GM23338 (cell line): ENCODE measurements at regions not wholly inside any gene's neighbourhood (a gene's known extent, or its start where the extent isn't known, plus 50 kb on each side); places are given as distances from the start of the nearest gene placed in this dataset.

Experiments
- ATAC-seq: fragments of 200-7000 bp; cut with Tn5 transposase; 3 replicates; pipeline ENCODE4 v1.9.1; 2020
- DNase-seq: peaks from one replicate; pipeline ENCODE4 v3.0.0-alpha.2; 2015; ENCODE audit warnings: low spot score
- H2AFZ ChIP-seq: fragments of 200-600 bp; sonication (generic); 2 replicates; pipeline ENCODE4 v1.8.0; 2016; ENCODE audit warnings: antibody characterized with exemption, mild to moderate bottlenecking, moderate library complexity
- H3F3A ChIP-seq: fragments of 200-600 bp; sonication (generic); replicated peaks from 2 replicates; pipeline ENCODE4 v1.8.0; 2017; ENCODE audit warnings: antibody characterized with exemption, mixed run types, low read depth
- H3K27ac ChIP-seq: fragments of 200-600 bp; sonication (generic); 2 replicates; pipeline ENCODE4 v1.6.1; 2016; ENCODE audit warnings: low read depth
- H3K27me3 ChIP-seq: fragments of 200-600 bp; sonication (generic); 2 replicates; pipeline ENCODE4 v1.8.0; 2016; ENCODE audit warnings: mild to moderate bottlenecking, mixed run types, moderate library complexity; ENCODE audit not compliant: insufficient read depth
- H3K36me3 ChIP-seq: fragments of 200-600 bp; sonication (generic); 2 replicates; pipeline ENCODE4 v1.8.0; 2016; ENCODE audit warnings: mild to moderate bottlenecking; ENCODE audit not compliant: insufficient read depth
- H3K4me1 ChIP-seq: fragments of 200-600 bp; sonication (generic); 2 replicates; pipeline ENCODE4 v1.8.0; 2016; ENCODE audit warnings: mild to moderate bottlenecking, moderate library complexity; ENCODE audit not compliant: insufficient read depth
- H3K4me2 ChIP-seq: fragments of 200-600 bp; sonication (generic); 2 replicates; pipeline ENCODE4 v1.7.1; 2017; ENCODE audit warnings: mixed run types
- H3K4me3 ChIP-seq: fragments of 200-600 bp; sonication (generic); 2 replicates; pipeline ENCODE4 v1.6.1; 2016; ENCODE audit warnings: mixed run types
- H3K79me2 ChIP-seq: fragments of 200-600 bp; sonication (generic); replicated peaks from 2 replicates; pipeline ENCODE4 v1.8.0; 2017; ENCODE audit warnings: mild to moderate bottlenecking; ENCODE audit not compliant: insufficient read depth
- H3K9me2 ChIP-seq: fragments of 200-600 bp; sonication (generic); 2 replicates; pipeline ENCODE4 v1.8.0; 2017; ENCODE audit not compliant: insufficient read depth
- H4K20me1 ChIP-seq: fragments of 200-600 bp; sonication (generic); replicated peaks from 2 replicates; pipeline ENCODE4 v1.8.0; 2017; ENCODE audit warnings: mild to moderate bottlenecking; ENCODE audit not compliant: insufficient read depth
- H3K27ac Mint-ChIP-seq: 2 replicates; pipeline ENCODE4 v1.8.0; 2020; ENCODE audit warnings: inconsistent platforms, mild to moderate bottlenecking, moderate library complexity, mixed read lengths
- H3K27me3 Mint-ChIP-seq: 3 replicates; pipeline ENCODE4 v1.8.0; 2022; ENCODE audit warnings: low read depth, mild to moderate bottlenecking, moderate library complexity, mixed read lengths, inconsistent platforms; ENCODE audit not compliant: insufficient read depth, poor library complexity
- H3K36me3 Mint-ChIP-seq: 3 replicates; pipeline ENCODE4 v1.8.0; 2021; ENCODE audit warnings: low read depth, mild to moderate bottlenecking, inconsistent platforms, moderate library complexity, mixed read lengths
- H3K4me1 Mint-ChIP-seq: 3 replicates; pipeline ENCODE4 v1.8.0; 2020; ENCODE audit warnings: mild to moderate bottlenecking, inconsistent platforms, mixed read lengths
- H3K4me3 Mint-ChIP-seq: 3 replicates; pipeline ENCODE4 v1.8.0; 2021; ENCODE audit warnings: moderate library complexity, mild to moderate bottlenecking, inconsistent platforms, mixed read lengths
- H3K9me3 Mint-ChIP-seq: 3 replicates; pipeline ENCODE4 v1.8.0; 2020; ENCODE audit warnings: moderate library complexity, mild to moderate bottlenecking, inconsistent platforms, mixed read lengths
- CREB1 ChIP-seq: fragments of 250-450 bp; sonication (Bioruptor Pico); IDR thresholded peaks from 2 replicates; pipeline ENCODE4 v1.5.0; 2020; ENCODE audit warnings: low read depth, mild to moderate bottlenecking, moderate library complexity
- EZH2 ChIP-seq: fragments of 200-600 bp; sonication (generic); IDR thresholded peaks from one replicate; pipeline ENCODE4 v1.8.0; 2017; ENCODE audit warnings: antibody characterized with exemption, mild to moderate bottlenecking, low read depth; ENCODE audit not compliant: unreplicated experiment
- EZH2phosphoT487 ChIP-seq: fragments of 200-600 bp; sonication (generic); IDR thresholded peaks from one replicate; pipeline ENCODE4 v1.8.1; 2018; ENCODE audit warnings: antibody characterized with exemption; ENCODE audit not compliant: unreplicated experiment
- JUNB ChIP-seq: IDR thresholded peaks from one replicate; pipeline ENCODE4 v1.6.1; 2016; ENCODE audit warnings: antibody characterized with exemption; ENCODE audit not compliant: unreplicated experiment
- NANOG ChIP-seq: IDR thresholded peaks from 2 replicates; pipeline ENCODE4 v1.6.1; 2016; ENCODE audit warnings: antibody characterized with exemption, borderline replicate concordance
- POLR2AphosphoS5 ChIP-seq: IDR thresholded peaks from 2 replicates; pipeline ENCODE4 v1.6.1; 2016; ENCODE audit warnings: antibody characterized with exemption, low read depth
- STAT1 ChIP-seq: IDR thresholded peaks from one replicate; pipeline ENCODE4 v1.6.1; 2016; ENCODE audit warnings: antibody characterized with exemption; ENCODE audit not compliant: unreplicated experiment
- ZNF114 ChIP-seq: fragments of 250-450 bp; sonication (Bioruptor Pico); IDR thresholded peaks from 2 replicates; pipeline ENCODE4 v1.5.0; 2020; ENCODE audit warnings: mild to moderate bottlenecking, moderate library complexity
- ZNF331 ChIP-seq: fragments of 250-450 bp; sonication (Bioruptor Pico); IDR thresholded peaks from 2 replicates; pipeline ENCODE4 v1.5.0; 2020; ENCODE audit warnings: low read depth, mild to moderate bottlenecking, moderate library complexity
- TF ChIP-seq, protein P1 (sequence below): IDR thresholded peaks from one replicate; pipeline ENCODE4 v1.6.1; 2018; ENCODE audit warnings: antibody characterized with exemption; ENCODE audit not compliant: unreplicated experiment
- TF ChIP-seq, protein P2 (sequence below): IDR thresholded peaks from 2 replicates; pipeline ENCODE4 v1.6.1; 2016; ENCODE audit warnings: antibody characterized with exemption
- TF ChIP-seq, protein P3 (sequence below), 2 experiments: fragments of 200-600 bp in 1 of 2; sonication (generic) in 1 of 2; conservative IDR thresholded peaks; 2 replicates each; pipeline versions ENCODE4 v1.5.1 to v1.6.1; 2016 to 2017; ENCODE audit warnings: antibody characterized with exemption in 2 of 2, low read depth in 2 of 2, mild to moderate bottlenecking in 2 of 2, moderate library complexity in 1 of 2
- TF ChIP-seq, protein P4 (sequence below): fragments of 250-450 bp; sonication (Bioruptor Pico); IDR thresholded peaks from 2 replicates; pipeline ENCODE4 v1.5.0; 2020; ENCODE audit warnings: mild to moderate bottlenecking, moderate library complexity

DNA sequence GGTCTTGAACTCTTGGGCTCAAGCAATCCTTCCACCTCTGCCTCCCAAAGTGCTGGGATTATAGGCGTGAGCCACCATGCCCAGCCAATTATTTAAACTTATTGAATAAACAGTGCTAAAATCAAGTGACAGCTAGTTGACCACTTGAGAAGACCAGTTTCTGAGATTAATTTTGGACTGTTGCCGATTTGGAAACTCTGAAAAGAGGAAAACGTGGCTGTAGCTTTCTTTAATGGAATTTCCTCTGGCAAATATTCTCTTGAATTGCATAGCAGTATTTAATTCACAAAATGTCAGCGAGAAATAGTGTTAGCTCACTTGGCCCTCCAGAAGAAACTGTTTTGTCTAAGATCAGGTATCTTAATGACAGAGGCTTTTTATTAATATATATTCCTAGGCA is 754.5 kb downstream of the HDGFL1 start:
- Histone ChIP-seq H2AFZ (no peak overlapping the region), H4K20me1 (no peaks in the 10 kb centered on the region), H3F3A (no peaks in the 10 kb centered on the region), H3K36me3 (no peaks in the 10 kb centered on the region), H3K79me2 (no peaks in the 10 kb centered on the region), H3K4me1 (no peaks in the 10 kb centered on the region), H3K4me3 (no peak overlapping the region), H3K27ac (no peak overlapping the region), H3K9me2 (peaks cover 2% of the 10 kb centered on the region; the same call in 1 of the 2 replicates), H3K4me2 (no peak overlapping the region), H3K27me3 (no peaks in the 10 kb centered on the region)
- Mint-ChIP-seq H3K4me3 (no peak overlapping the region), H3K27me3 (no peaks in the 10 kb centered on the region), H3K9me3 (no peaks in the 10 kb centered on the region; the same call in 1 of the 3 replicates), H3K4me1 (no peaks in the 10 kb centered on the region), H3K27ac (no peak overlapping the region), H3K36me3 (no peaks in the 10 kb centered on the region)
- DNase-seq (no peak), ATAC-seq (no peak)
- TF ChIP-seq ZNF114 (CRISPR knock-in tag) (no peak), ZNF331 (CRISPR knock-in tag) (no peak), POLR2AphosphoS5 (no peak), NANOG (no peak), EZH2 (no peak), CREB1 (CRISPR knock-in tag) (no peak), JUNB (no peak), EZH2phosphoT487 (no peak), STAT1 (no peak)
- TF ChIP-seq, protein P1, sequence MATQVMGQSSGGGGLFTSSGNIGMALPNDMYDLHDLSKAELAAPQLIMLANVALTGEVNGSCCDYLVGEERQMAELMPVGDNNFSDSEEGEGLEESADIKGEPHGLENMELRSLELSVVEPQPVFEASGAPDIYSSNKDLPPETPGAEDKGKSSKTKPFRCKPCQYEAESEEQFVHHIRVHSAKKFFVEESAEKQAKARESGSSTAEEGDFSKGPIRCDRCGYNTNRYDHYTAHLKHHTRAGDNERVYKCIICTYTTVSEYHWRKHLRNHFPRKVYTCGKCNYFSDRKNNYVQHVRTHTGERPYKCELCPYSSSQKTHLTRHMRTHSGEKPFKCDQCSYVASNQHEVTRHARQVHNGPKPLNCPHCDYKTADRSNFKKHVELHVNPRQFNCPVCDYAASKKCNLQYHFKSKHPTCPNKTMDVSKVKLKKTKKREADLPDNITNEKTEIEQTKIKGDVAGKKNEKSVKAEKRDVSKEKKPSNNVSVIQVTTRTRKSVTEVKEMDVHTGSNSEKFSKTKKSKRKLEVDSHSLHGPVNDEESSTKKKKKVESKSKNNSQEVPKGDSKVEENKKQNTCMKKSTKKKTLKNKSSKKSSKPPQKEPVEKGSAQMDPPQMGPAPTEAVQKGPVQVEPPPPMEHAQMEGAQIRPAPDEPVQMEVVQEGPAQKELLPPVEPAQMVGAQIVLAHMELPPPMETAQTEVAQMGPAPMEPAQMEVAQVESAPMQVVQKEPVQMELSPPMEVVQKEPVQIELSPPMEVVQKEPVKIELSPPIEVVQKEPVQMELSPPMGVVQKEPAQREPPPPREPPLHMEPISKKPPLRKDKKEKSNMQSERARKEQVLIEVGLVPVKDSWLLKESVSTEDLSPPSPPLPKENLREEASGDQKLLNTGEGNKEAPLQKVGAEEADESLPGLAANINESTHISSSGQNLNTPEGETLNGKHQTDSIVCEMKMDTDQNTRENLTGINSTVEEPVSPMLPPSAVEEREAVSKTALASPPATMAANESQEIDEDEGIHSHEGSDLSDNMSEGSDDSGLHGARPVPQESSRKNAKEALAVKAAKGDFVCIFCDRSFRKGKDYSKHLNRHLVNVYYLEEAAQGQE, result no peak
- TF ChIP-seq, protein P2, sequence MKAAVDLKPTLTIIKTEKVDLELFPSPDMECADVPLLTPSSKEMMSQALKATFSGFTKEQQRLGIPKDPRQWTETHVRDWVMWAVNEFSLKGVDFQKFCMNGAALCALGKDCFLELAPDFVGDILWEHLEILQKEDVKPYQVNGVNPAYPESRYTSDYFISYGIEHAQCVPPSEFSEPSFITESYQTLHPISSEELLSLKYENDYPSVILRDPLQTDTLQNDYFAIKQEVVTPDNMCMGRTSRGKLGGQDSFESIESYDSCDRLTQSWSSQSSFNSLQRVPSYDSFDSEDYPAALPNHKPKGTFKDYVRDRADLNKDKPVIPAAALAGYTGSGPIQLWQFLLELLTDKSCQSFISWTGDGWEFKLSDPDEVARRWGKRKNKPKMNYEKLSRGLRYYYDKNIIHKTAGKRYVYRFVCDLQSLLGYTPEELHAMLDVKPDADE, result no peak
- TF ChIP-seq, protein P3, sequence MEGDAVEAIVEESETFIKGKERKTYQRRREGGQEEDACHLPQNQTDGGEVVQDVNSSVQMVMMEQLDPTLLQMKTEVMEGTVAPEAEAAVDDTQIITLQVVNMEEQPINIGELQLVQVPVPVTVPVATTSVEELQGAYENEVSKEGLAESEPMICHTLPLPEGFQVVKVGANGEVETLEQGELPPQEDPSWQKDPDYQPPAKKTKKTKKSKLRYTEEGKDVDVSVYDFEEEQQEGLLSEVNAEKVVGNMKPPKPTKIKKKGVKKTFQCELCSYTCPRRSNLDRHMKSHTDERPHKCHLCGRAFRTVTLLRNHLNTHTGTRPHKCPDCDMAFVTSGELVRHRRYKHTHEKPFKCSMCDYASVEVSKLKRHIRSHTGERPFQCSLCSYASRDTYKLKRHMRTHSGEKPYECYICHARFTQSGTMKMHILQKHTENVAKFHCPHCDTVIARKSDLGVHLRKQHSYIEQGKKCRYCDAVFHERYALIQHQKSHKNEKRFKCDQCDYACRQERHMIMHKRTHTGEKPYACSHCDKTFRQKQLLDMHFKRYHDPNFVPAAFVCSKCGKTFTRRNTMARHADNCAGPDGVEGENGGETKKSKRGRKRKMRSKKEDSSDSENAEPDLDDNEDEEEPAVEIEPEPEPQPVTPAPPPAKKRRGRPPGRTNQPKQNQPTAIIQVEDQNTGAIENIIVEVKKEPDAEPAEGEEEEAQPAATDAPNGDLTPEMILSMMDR (conservative IDR thresholded peaks at IDR 0.05; ENCODE audit: low read depth in 2 of 2), result no peak
- TF ChIP-seq, protein P4, sequence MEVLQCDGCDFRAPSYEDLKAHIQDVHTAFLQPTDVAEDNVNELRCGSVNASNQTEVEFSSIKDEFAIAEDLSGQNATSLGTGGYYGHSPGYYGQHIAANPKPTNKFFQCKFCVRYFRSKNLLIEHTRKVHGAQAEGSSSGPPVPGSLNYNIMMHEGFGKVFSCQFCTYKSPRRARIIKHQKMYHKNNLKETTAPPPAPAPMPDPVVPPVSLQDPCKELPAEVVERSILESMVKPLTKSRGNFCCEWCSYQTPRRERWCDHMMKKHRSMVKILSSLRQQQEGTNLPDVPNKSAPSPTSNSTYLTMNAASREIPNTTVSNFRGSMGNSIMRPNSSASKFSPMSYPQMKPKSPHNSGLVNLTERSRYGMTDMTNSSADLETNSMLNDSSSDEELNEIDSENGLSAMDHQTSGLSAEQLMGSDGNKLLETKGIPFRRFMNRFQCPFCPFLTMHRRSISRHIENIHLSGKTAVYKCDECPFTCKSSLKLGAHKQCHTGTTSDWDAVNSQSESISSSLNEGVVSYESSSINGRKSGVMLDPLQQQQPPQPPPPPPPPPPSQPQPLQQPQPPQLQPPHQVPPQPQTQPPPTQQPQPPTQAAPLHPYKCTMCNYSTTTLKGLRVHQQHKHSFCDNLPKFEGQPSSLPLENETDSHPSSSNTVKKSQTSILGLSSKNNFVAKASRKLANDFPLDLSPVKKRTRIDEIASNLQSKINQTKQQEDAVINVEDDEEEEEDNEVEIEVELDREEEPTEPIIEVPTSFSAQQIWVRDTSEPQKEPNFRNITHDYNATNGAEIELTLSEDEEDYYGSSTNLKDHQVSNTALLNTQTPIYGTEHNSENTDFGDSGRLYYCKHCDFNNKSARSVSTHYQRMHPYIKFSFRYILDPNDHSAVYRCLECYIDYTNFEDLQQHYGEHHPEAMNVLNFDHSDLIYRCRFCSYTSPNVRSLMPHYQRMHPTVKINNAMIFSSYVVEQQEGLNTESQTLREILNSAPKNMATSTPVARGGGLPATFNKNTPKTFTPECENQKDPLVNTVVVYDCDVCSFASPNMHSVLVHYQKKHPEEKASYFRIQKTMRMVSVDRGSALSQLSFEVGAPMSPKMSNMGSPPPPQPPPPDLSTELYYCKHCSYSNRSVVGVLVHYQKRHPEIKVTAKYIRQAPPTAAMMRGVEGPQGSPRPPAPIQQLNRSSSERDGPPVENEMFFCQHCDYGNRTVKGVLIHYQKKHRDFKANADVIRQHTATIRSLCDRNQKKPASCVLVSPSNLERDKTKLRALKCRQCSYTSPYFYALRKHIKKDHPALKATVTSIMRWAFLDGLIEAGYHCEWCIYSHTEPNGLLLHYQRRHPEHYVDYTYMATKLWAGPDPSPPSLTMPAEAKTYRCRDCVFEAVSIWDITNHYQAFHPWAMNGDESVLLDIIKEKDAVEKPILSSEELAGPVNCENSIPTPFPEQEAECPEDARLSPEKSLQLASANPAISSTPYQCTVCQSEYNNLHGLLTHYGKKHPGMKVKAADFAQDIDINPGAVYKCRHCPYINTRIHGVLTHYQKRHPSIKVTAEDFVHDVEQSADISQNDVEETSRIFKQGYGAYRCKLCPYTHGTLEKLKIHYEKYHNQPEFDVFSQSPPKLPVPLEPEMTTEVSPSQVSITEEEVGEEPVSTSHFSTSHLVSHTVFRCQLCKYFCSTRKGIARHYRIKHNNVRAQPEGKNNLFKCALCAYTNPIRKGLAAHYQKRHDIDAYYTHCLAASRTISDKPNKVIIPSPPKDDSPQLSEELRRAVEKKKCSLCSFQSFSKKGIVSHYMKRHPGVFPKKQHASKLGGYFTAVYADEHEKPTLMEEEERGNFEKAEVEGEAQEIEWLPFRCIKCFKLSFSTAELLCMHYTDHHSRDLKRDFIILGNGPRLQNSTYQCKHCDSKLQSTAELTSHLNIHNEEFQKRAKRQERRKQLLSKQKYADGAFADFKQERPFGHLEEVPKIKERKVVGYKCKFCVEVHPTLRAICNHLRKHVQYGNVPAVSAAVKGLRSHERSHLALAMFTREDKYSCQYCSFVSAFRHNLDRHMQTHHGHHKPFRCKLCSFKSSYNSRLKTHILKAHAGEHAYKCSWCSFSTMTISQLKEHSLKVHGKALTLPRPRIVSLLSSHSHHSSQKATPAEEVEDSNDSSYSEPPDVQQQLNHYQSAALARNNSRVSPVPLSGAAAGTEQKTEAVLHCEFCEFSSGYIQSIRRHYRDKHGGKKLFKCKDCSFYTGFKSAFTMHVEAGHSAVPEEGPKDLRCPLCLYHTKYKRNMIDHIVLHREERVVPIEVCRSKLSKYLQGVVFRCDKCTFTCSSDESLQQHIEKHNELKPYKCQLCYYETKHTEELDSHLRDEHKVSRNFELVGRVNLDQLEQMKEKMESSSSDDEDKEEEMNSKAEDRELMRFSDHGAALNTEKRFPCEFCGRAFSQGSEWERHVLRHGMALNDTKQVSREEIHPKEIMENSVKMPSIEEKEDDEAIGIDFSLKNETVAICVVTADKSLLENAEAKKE (CRISPR knock-in tag), result no peak
